PFSK-1 (cell line): ENCODE measurements at regions not wholly inside any gene's neighbourhood (a gene's known extent, or its start where the extent isn't known, plus 50 kb on each side); places are given as distances from the start of the nearest gene placed in this dataset.

Experiments
- FOXP2 ChIP-seq: optimal IDR thresholded peaks from 2 replicates; pipeline ENCODE3; 2011; ENCODE audit warnings: borderline replicate concordance, control low read depth, inconsistent platforms; ENCODE audit not compliant: insufficient read depth; ENCODE audit errors: extremely low read length, extremely low read depth
- POLR2AphosphoS5 ChIP-seq: IDR thresholded peaks from 2 replicates; pipeline ENCODE4 v1.6.1; 2012; ENCODE audit warnings: low read depth, mild to moderate bottlenecking, control low read depth, low read length, moderate library complexity
- SIN3A ChIP-seq: IDR thresholded peaks from 2 replicates; pipeline ENCODE4 v1.6.1; 2012; ENCODE audit warnings: mild to moderate bottlenecking, low read length, moderate library complexity, borderline replicate concordance; ENCODE audit not compliant: insufficient read depth
- TAF1 ChIP-seq: IDR thresholded peaks from 2 replicates; pipeline ENCODE4 v1.6.1; 2012; ENCODE audit warnings: low read length, control low read depth, borderline replicate concordance; ENCODE audit not compliant: insufficient read depth
- TF ChIP-seq, protein P1 (sequence below), 2 experiments: IDR thresholded peaks; 2 replicates each; pipeline versions ENCODE4 v1.6.1 to v1.8.0; 2011 to 2012; ENCODE audit warnings: low read depth in 2 of 2, low read length in 2 of 2, control low read depth in 1 of 2, inconsistent platforms in 1 of 2, mild to moderate bottlenecking in 1 of 2, moderate library complexity in 1 of 2; ENCODE audit not compliant: insufficient read depth in 1 of 2

DNA sequence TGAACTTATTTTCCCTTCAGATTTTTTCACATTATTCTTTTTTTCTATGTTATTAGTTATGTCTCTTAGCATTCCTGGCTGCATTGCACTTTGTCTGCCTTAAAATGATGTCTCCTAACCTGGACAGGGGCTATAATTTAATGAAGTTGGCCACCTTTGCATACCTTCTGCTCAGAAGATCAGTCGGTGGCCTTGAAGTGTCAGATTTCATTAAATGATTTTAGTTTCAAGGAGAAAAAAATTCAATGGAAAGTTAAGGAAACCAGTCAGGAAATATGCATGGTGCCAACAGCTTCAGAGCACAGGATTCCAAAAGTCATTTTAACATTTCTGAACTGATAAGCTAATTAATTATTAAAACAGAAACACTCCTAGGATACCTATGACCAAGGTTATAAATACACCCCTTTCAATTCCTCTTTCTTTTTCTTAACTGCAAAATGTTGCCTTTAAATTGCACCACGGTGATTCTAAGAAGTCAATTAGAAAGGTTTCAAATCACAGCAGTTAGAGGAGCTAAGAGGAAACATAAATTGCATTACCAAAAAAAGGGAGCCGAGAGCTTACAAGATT, 533.4 kb downstream of the KCNJ2 start:
- TF ChIP-seq SIN3A, result no peak
- TF ChIP-seq, protein P1, sequence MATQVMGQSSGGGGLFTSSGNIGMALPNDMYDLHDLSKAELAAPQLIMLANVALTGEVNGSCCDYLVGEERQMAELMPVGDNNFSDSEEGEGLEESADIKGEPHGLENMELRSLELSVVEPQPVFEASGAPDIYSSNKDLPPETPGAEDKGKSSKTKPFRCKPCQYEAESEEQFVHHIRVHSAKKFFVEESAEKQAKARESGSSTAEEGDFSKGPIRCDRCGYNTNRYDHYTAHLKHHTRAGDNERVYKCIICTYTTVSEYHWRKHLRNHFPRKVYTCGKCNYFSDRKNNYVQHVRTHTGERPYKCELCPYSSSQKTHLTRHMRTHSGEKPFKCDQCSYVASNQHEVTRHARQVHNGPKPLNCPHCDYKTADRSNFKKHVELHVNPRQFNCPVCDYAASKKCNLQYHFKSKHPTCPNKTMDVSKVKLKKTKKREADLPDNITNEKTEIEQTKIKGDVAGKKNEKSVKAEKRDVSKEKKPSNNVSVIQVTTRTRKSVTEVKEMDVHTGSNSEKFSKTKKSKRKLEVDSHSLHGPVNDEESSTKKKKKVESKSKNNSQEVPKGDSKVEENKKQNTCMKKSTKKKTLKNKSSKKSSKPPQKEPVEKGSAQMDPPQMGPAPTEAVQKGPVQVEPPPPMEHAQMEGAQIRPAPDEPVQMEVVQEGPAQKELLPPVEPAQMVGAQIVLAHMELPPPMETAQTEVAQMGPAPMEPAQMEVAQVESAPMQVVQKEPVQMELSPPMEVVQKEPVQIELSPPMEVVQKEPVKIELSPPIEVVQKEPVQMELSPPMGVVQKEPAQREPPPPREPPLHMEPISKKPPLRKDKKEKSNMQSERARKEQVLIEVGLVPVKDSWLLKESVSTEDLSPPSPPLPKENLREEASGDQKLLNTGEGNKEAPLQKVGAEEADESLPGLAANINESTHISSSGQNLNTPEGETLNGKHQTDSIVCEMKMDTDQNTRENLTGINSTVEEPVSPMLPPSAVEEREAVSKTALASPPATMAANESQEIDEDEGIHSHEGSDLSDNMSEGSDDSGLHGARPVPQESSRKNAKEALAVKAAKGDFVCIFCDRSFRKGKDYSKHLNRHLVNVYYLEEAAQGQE (IDR thresholded peaks at IDR 0.05; ENCODE audit: insufficient read depth in 1 of 2, low read depth in 2 of 2, low read length in 2 of 2), result no peak
- no peak for TF ChIP-seq FOXP2
- no peak for TF ChIP-seq TAF1
- TF ChIP-seq POLR2AphosphoS5, result no peak

DNA sequence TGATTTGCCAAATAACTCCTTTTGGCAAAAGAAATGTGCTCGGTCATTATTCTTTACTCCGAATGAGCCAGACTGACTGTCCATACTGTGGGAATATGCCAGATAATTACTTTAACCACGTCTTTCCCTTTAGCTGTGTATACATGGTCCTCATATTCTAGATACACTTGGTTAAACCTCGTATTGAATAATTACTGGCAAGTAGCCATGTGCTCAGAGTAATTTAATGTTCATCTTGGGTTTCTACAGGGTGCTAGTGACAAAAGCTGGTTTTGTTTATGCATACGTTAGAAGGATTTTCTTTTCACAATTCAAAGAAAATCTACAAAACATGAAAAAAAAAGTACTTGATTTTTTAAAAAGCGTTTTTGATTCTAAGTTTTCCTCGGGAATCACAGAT, 540.3 kb downstream of the KCNJ2 start:
- no peak for TF ChIP-seq FOXP2
- TF ChIP-seq SIN3A, result no peak
- TF ChIP-seq, protein P1 (IDR thresholded peaks at IDR 0.05; ENCODE audit: insufficient read depth in 1 of 2, low read depth in 2 of 2, low read length in 2 of 2), result no peak
- no peak for TF ChIP-seq POLR2AphosphoS5
- TF ChIP-seq TAF1, result no peak

DNA sequence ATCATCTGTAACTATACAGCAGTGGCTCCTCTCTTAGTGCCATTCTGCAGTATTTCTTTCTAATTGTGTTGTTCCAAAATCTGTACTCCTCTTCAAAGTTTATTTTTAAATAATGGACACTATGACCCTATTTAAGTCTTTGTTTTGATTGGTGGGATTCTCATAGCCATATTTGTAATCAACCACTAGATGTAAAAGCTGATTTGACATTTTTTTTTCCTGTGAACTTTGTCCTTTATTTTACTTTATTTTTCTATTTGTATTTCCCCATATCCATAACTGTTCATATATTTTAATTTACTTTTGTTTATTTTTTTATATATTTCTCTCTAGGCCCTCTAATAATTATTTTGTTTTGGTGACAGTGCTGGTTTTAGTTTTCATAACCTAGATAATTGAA, 544.4 kb downstream of the KCNJ2 start:
- no peak for TF ChIP-seq POLR2AphosphoS5
- TF ChIP-seq SIN3A, result no peak
- no peak for TF ChIP-seq TAF1
- TF ChIP-seq, protein P1 (IDR thresholded peaks at IDR 0.05; ENCODE audit: insufficient read depth in 1 of 2, low read depth in 2 of 2, low read length in 2 of 2), result no peak
- no peak for TF ChIP-seq FOXP2

DNA sequence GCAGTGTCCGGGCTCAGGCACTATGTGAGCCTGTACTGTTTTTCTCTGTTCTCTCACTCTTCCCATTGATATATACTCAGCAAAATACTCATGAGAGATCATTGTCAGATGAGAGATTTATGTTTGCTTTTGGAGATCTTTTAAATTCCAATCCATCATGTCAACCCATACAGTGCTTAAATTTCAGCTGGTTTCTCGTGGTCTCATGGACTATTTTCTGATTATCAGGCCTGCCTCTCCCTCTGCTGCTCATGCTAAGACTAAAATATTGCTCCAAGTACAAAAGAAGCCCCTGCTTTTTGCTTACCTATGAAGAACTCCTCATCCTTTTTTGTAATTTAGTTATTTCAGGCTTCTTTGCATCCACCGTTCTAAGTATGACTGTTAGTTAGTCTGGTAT, 547.2 kb downstream of the KCNJ2 start:
- TF ChIP-seq SIN3A, result no peak
- TF ChIP-seq TAF1, result no peak
- TF ChIP-seq, protein P1 (IDR thresholded peaks at IDR 0.05; ENCODE audit: insufficient read depth in 1 of 2, low read depth in 2 of 2, low read length in 2 of 2), result no peak
- no peak for TF ChIP-seq FOXP2
- no peak for TF ChIP-seq POLR2AphosphoS5
